ENCODE measurements at regions not wholly inside any gene's neighbourhood (a gene's known extent, or its start where the extent isn't known, plus 50 kb on each side); places are given as distances from the start of the nearest gene placed in this dataset.
"Not testable (repeated sequence)": the region's sequence is repeated elsewhere in the genome, so short reads cannot be mapped to it uniquely, and the experiment has no call there.

DNA sequence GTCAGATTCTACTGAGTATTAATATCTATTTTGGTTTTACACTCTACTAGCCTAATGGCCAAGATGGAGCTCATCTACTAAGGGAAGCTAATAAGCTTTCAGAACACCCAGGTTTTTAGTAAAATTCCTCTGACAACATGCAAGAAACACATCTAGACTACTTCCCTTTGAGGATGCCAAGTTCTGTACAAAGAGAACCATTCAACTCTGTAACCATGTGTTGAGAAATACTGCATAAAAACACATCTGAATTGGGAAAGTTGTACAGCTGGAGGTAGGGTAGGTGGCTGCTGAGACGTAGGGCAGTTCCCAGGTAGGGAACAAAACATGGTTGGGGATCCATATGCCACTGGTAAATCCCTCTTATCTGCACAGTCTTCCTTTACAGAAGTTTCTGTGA is 66.2 kb downstream of the SC5D start:
- intact Hi-C loops (cut with DNase I; ENCODE audit: low total_unique reads) (no loop called here), in situ Hi-C loops (cut with MboI; ENCODE audit: low sequenced_read_pairs in 4 of 4) (no loop called here)
- no peak for DNase-seq

DNA sequence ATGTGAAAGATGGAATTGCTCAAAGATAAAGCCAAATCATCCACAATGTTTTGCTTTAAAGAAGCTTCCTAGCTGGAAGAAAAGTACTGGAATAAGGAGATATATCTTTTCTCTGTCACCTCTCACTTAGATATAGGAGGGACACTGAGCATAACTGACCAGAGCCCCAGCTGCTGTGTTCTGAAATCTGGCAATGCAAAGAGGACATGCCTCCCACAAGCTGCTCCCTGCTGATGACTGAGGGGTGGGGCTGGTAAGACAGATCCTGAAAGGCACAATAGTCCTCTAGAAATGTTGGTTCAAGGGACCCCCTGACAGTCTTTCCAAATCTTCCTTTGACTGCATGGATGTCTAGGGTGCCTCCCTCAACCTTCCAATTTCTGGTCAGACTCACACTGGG is 67.0 kb downstream of the SC5D start:
- Histone ChIP-seq H3K4me1 (no peaks in the 10 kb centered on the region), H3K4me3 (no peak overlapping the region), H3K27ac (no peak overlapping the region), H3K27me3 (no peaks in the 10 kb centered on the region), H3K36me3 (no peaks in the 10 kb centered on the region), H3K9me3 (no peaks in the 10 kb centered on the region)
- DNase-seq = no peak
- TF ChIP-seq, protein P1, sequence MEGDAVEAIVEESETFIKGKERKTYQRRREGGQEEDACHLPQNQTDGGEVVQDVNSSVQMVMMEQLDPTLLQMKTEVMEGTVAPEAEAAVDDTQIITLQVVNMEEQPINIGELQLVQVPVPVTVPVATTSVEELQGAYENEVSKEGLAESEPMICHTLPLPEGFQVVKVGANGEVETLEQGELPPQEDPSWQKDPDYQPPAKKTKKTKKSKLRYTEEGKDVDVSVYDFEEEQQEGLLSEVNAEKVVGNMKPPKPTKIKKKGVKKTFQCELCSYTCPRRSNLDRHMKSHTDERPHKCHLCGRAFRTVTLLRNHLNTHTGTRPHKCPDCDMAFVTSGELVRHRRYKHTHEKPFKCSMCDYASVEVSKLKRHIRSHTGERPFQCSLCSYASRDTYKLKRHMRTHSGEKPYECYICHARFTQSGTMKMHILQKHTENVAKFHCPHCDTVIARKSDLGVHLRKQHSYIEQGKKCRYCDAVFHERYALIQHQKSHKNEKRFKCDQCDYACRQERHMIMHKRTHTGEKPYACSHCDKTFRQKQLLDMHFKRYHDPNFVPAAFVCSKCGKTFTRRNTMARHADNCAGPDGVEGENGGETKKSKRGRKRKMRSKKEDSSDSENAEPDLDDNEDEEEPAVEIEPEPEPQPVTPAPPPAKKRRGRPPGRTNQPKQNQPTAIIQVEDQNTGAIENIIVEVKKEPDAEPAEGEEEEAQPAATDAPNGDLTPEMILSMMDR (IDR thresholded peaks at IDR 0.05 in 4 of 5, conservative IDR thresholded peaks at IDR 0.05 in 1 of 5) = no peak
- TF ChIP-seq POLR2A (IDR thresholded peaks at IDR 0.05) = no peak
- ATAC-seq = no peak
- in situ Hi-C loops (cut with MboI; ENCODE audit: low sequenced_read_pairs in 4 of 4) (no loop called here), intact Hi-C loops (cut with DNase I; ENCODE audit: low total_unique reads) (no loop called here)

More for the DNA sequence above, 66.2 kb downstream of the SC5D start:
- Histone ChIP-seq H3K27ac (no peak overlapping the region), H3K27me3 (no peaks in the 10 kb centered on the region), H3K4me3 (no peak overlapping the region), H3K36me3 (no peaks in the 10 kb centered on the region), H3K4me1 (no peaks in the 10 kb centered on the region), H3K9me3 (no peaks in the 10 kb centered on the region)
- ATAC-seq = no peak
- no peak for TF ChIP-seq POLR2A (IDR thresholded peaks at IDR 0.05)
- TF ChIP-seq, protein P1 (IDR thresholded peaks at IDR 0.05 in 4 of 5, conservative IDR thresholded peaks at IDR 0.05 in 1 of 5) = no peak

DNA sequence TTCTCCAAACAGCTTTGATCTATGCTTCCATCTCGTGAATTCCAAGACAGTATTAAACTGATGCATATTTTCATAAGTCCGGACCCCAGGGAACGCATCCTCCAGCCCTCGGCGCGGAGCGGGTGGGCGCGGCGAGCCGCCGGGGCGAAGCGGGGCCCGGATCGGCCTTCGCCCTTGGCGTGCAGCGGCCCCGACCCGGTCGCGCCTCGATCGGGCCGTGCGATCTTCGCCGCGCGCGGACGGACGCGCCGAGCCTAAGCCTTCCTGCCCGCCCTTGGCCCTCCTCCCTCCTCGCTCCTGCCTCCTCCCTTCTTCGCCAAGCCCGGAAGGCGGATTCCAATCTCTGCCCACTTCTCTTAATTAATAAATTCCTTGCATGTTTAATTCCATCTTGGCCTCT is 70.4 kb downstream of the SC5D start:
- DNase-seq; H3K36me3 ChIP-seq; H3K4me3 ChIP-seq; H3K27me3 ChIP-seq; H3K9me3 ChIP-seq; in situ Hi-C loops (cut with MboI; ENCODE audit: low sequenced_read_pairs in 4 of 4); H3K27ac ChIP-seq; H3K4me1 ChIP-seq; ATAC-seq; intact Hi-C loops (cut with DNase I; ENCODE audit: low total_unique reads): not testable (repeated sequence)

DNA sequence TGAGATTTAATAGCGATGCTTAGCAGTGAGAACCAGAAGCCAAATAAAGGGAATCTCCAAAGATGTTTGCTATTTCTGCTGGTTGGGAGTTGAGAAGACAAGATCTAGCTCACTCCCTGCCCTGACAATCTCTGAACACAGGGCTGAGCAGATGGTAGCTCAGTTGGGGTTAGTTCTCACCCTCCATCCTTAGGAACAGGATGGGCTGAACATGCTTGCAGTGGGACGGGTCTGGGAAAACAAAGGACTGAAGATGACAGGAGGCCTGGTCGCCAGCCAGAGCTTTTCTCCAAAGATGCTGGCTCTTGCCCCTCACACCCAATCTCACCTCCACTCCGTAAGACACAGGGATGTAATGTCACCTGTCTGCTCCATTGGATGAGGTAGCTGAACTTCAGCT is 72.7 kb downstream of the SC5D start:
- no peak for TF ChIP-seq POLR2A (IDR thresholded peaks at IDR 0.05)
- TF ChIP-seq, protein P1 (IDR thresholded peaks at IDR 0.05 in 4 of 5, conservative IDR thresholded peaks at IDR 0.05 in 1 of 5) = no peak
- in situ Hi-C loops (cut with MboI; ENCODE audit: low sequenced_read_pairs in 4 of 4) (no loop called here), intact Hi-C loops (cut with DNase I; ENCODE audit: low total_unique reads) (no loop called here)
- no peaks in the 10 kb centered on the region for H3K36me3 ChIP-seq
- no peaks in the 10 kb centered on the region for H3K27me3 ChIP-seq
- H3K27ac ChIP-seq = no peak overlapping the region
- ATAC-seq (no peak), DNase-seq (no peak)
- no peaks in the 10 kb centered on the region for H3K9me3 ChIP-seq
- no peak overlapping the region for H3K4me3 ChIP-seq
- H3K4me1 ChIP-seq = no peaks in the 10 kb centered on the region

DNA sequence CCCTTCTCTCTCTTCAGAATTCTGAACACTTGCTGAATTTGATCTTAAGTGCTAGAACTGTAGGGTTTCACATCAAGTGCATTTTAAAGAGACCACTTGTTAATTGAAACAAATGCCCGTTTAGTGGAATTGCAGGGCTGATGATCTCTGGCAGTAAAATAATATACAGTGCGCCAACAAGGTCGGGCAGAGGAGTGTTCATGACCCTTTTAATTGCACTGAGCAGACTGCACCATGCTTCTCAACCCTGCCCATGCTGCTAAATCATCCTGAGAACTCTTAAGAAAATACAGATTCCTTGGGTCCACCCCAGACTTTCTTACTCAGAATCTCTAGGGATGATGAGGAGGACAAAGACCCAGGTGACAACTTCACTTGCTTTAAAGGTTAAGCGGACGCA is 73.5 kb downstream of the SC5D start:
- Histone ChIP-seq H3K9me3 (no peaks in the 10 kb centered on the region), H3K36me3 (no peaks in the 10 kb centered on the region), H3K27ac (no peak overlapping the region), H3K4me1 (no peaks in the 10 kb centered on the region), H3K4me3 (no peak overlapping the region), H3K27me3 (no peaks in the 10 kb centered on the region)
- intact Hi-C loops (cut with DNase I; ENCODE audit: low total_unique reads) (no loop called here), in situ Hi-C loops (cut with MboI; ENCODE audit: low sequenced_read_pairs in 4 of 4) (no loop called here)
- TF ChIP-seq, protein P1 (IDR thresholded peaks at IDR 0.05 in 4 of 5, conservative IDR thresholded peaks at IDR 0.05 in 1 of 5) = no peak
- ATAC-seq (no peak), DNase-seq (no peak)
